A673 (cell line): ENCODE measurements at regions not wholly inside any gene's neighbourhood (a gene's known extent, or its start where the extent isn't known, plus 50 kb on each side); places are given as distances from the start of the nearest gene placed in this dataset.

Experiments used
- CTCF ChIP-seq: fragments of 300-800, 200-600 bp; sonication (generic); conservative IDR thresholded peaks from 2 replicates; pipeline ENCODE4 v1.5.1; 2017; ENCODE audit warnings: low read depth, mild to moderate bottlenecking, antibody characterized with exemption, low read length, moderate library complexity, mixed read lengths
- EZH2 ChIP-seq: fragments of 200-600 bp; sonication (generic); IDR thresholded peaks from 2 replicates; pipeline ENCODE4 v1.6.1; 2017; ENCODE audit warnings: borderline replicate concordance, low read depth, mild to moderate bottlenecking, mixed read lengths, antibody characterized with exemption, low read length; ENCODE audit not compliant: poor library complexity, severe bottlenecking

GRCh38 chr7:128591705-128592104 is 80.4 kb upstream of the GARIN1A start:
- no peak for TF ChIP-seq EZH2
- TF ChIP-seq CTCF = no peak
